ENCODE measurements at regions not wholly inside any gene's neighbourhood (a gene's known extent, or its start where the extent isn't known, plus 50 kb on each side); places are given as distances from the start of the nearest gene placed in this dataset.

DNA sequence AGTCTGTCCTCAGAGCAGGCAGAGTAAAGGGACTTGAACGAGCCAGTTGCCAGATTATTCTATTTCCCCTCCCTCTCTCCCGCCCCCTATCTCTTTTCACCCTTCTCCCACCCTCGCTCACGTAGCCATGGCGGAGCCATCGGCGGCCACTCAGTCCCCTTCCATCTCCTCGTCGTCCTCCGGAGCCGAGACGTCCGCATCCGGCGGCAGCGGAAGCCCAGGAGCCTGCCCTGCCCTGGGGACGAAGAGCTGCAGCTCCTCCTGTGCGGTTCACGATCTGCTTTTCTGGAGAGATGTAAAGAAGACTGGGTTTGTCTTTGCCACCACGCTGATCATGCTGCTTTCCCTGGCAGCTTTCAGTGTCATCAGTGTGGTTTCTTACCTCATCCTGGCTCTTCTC is 106.2 kb upstream of the SMAD1 start:
- TF ChIP-seq, protein P1, sequence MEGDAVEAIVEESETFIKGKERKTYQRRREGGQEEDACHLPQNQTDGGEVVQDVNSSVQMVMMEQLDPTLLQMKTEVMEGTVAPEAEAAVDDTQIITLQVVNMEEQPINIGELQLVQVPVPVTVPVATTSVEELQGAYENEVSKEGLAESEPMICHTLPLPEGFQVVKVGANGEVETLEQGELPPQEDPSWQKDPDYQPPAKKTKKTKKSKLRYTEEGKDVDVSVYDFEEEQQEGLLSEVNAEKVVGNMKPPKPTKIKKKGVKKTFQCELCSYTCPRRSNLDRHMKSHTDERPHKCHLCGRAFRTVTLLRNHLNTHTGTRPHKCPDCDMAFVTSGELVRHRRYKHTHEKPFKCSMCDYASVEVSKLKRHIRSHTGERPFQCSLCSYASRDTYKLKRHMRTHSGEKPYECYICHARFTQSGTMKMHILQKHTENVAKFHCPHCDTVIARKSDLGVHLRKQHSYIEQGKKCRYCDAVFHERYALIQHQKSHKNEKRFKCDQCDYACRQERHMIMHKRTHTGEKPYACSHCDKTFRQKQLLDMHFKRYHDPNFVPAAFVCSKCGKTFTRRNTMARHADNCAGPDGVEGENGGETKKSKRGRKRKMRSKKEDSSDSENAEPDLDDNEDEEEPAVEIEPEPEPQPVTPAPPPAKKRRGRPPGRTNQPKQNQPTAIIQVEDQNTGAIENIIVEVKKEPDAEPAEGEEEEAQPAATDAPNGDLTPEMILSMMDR (IDR thresholded peaks at IDR 0.05 in 4 of 5, conservative IDR thresholded peaks at IDR 0.05 in 1 of 5), result no peak
- no peak for TF ChIP-seq POLR2A (IDR thresholded peaks at IDR 0.05)

Data from gastrocnemius medialis (tissue), 4 donors.